ENCODE measurements at regions not wholly inside any gene's neighbourhood (a gene's known extent, or its start where the extent isn't known, plus 50 kb on each side); places are given as distances from the start of the nearest gene placed in this dataset.

DNA sequence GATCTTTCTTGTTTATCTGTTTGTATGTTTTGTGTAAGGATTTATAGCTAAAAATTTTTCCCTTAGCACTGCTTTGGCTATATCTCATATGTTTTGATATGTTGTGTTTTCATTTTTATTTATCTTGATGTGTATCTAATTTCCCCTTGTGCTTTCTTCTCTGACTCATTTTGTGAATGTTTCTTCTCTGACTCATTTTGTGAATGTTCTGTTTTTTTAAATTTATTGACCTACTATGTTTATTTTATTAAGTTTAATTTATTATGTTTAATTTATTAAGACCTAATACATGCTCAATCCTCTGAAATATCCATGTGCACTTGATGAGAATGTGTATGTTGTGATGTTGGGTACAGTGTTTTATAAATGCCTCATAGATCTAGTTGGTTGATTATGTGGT lies 793.5 kb upstream of the CADM2 start:
- H3K36me3 Mint-ChIP-seq (ENCODE audit: insufficient read depth, unreplicated experiment), result no peaks in the 10 kb centered on the region
- no peak for DNase-seq
- BruUV-seq (replicated peaks), result no TSS peak
- Histone ChIP-seq H3K36me3 (ENCODE audit: control insufficient read depth, insufficient read depth, low read length) (no peaks in the 10 kb centered on the region), H3K27me3 (replicated peaks; ENCODE audit: control insufficient read depth, insufficient read depth, low read length) (no peaks in the 10 kb centered on the region), H3K9me3 (no peaks in the 10 kb centered on the region), H3K4me1 (no peaks in the 10 kb centered on the region), H3K4me3 (ENCODE audit: low read depth, low read length) (no peak overlapping the region)
- no peaks in the 10 kb centered on the region for H3K4me1 Mint-ChIP-seq (ENCODE audit: low read depth, unreplicated experiment)
- H3K27ac Mint-ChIP-seq (ENCODE audit: unreplicated experiment), result no peak overlapping the region
- ChIA-PET CTCF (no interaction called here), POLR2A (no interaction called here)
- no peak overlapping the region for H3K4me3 Mint-ChIP-seq (ENCODE audit: unreplicated experiment)
- intact Hi-C loops (cut with micrococcal nuclease; ENCODE audit: unreplicated experiment), result no loop called here
- no peaks in the 10 kb centered on the region for H3K27me3 Mint-ChIP-seq (ENCODE audit: insufficient read depth, unreplicated experiment)
- H3K9me3 Mint-ChIP-seq (ENCODE audit: unreplicated experiment), result peaks cover 3% of the 10 kb centered on the region
- TF ChIP-seq, protein P1, sequence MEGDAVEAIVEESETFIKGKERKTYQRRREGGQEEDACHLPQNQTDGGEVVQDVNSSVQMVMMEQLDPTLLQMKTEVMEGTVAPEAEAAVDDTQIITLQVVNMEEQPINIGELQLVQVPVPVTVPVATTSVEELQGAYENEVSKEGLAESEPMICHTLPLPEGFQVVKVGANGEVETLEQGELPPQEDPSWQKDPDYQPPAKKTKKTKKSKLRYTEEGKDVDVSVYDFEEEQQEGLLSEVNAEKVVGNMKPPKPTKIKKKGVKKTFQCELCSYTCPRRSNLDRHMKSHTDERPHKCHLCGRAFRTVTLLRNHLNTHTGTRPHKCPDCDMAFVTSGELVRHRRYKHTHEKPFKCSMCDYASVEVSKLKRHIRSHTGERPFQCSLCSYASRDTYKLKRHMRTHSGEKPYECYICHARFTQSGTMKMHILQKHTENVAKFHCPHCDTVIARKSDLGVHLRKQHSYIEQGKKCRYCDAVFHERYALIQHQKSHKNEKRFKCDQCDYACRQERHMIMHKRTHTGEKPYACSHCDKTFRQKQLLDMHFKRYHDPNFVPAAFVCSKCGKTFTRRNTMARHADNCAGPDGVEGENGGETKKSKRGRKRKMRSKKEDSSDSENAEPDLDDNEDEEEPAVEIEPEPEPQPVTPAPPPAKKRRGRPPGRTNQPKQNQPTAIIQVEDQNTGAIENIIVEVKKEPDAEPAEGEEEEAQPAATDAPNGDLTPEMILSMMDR (IDR thresholded peaks at IDR 0.05; ENCODE audit: insufficient read depth in 1 of 2, low read depth in 1 of 2, low read length in 1 of 2, severe bottlenecking in 1 of 2, unreplicated experiment in 1 of 2), result no peak

GRCh38 chr3:84175449-84175848 lies 783.3 kb upstream of the CADM2 start:
- intact Hi-C loops (cut with micrococcal nuclease; ENCODE audit: unreplicated experiment), result no loop called here
- Mint-ChIP-seq H3K4me1 (ENCODE audit: low read depth, unreplicated experiment) (no peaks in the 10 kb centered on the region), H3K9me3 (ENCODE audit: unreplicated experiment) (peaks cover 16% of the 10 kb centered on the region), H3K4me3 (ENCODE audit: unreplicated experiment) (no peak overlapping the region), H3K36me3 (ENCODE audit: insufficient read depth, unreplicated experiment) (no peaks in the 10 kb centered on the region), H3K27ac (ENCODE audit: unreplicated experiment) (no peak overlapping the region), H3K27me3 (ENCODE audit: insufficient read depth, unreplicated experiment) (no peaks in the 10 kb centered on the region)
- H3K36me3 ChIP-seq (ENCODE audit: control insufficient read depth, insufficient read depth, low read length), result no peaks in the 10 kb centered on the region
- H3K27me3 ChIP-seq (replicated peaks; ENCODE audit: control insufficient read depth, insufficient read depth, low read length), result no peaks in the 10 kb centered on the region
- TF ChIP-seq, protein P1 (IDR thresholded peaks at IDR 0.05; ENCODE audit: insufficient read depth in 1 of 2, low read depth in 1 of 2, low read length in 1 of 2, severe bottlenecking in 1 of 2, unreplicated experiment in 1 of 2), result no peak
- no TSS peak for BruUV-seq (replicated peaks)
- CTCF ChIA-PET, result no interaction called here
- POLR2A ChIA-PET, result no interaction called here
- 0 out of 2 replicates have a peak, but pooled peaks cover 3% of the 10 kb centered on the region for H3K9me3 ChIP-seq
- DNase-seq, result no peak
- no peaks in the 10 kb centered on the region for H3K4me1 ChIP-seq
- H3K4me3 ChIP-seq (ENCODE audit: low read depth, low read length), result no peak overlapping the region

DNA sequence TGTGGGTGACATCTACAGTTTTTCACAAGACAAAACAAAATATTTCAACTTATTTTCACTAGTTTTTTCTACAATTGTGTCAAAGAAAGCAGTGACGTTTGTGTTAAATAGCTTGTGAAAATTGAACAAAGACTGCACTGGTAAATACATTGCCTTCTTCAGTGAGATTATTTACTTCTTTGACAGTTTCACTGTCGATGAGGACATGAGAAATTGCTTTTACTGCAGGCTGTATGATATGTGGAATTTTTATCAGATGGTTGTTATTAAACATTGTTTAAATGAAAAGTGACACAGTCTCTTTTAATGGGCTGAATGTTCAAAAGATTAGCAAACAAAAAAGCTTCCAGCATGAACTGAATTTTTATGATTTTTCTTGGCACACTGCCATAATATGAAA lies 773.9 kb upstream of the CADM2 start:
- H3K9me3 Mint-ChIP-seq (ENCODE audit: unreplicated experiment), result no peaks in the 10 kb centered on the region
- intact Hi-C loops (cut with micrococcal nuclease; ENCODE audit: unreplicated experiment), result no loop called here

More for the DNA sequence above, 773.9 kb upstream of the CADM2 start:
- Mint-ChIP-seq H3K36me3 (ENCODE audit: insufficient read depth, unreplicated experiment) (no peaks in the 10 kb centered on the region), H3K4me3 (ENCODE audit: unreplicated experiment) (no peak overlapping the region), H3K27me3 (ENCODE audit: insufficient read depth, unreplicated experiment) (no peaks in the 10 kb centered on the region), H3K27ac (ENCODE audit: unreplicated experiment) (no peak overlapping the region), H3K4me1 (ENCODE audit: low read depth, unreplicated experiment) (no peaks in the 10 kb centered on the region)
- TF ChIP-seq, protein P1 (IDR thresholded peaks at IDR 0.05; ENCODE audit: insufficient read depth in 1 of 2, low read depth in 1 of 2, low read length in 1 of 2, severe bottlenecking in 1 of 2, unreplicated experiment in 1 of 2), result no peak
- BruUV-seq (replicated peaks), result no TSS peak
- Histone ChIP-seq H3K27me3 (replicated peaks; ENCODE audit: control insufficient read depth, insufficient read depth, low read length) (no peaks in the 10 kb centered on the region), H3K9me3 (no peaks in the 10 kb centered on the region), H3K36me3 (ENCODE audit: control insufficient read depth, insufficient read depth, low read length) (no peaks in the 10 kb centered on the region), H3K4me3 (ENCODE audit: low read depth, low read length) (no peak overlapping the region), H3K4me1 (no peaks in the 10 kb centered on the region)
- ChIA-PET CTCF (no interaction called here), POLR2A (no interaction called here)
- no peak for DNase-seq
